Stomach (tissue), 8 donors: ENCODE measurements at regions not wholly inside any gene's neighbourhood (a gene's known extent, or its start where the extent isn't known, plus 50 kb on each side); places are given as distances from the start of the nearest gene placed in this dataset.

Experiments
- DNase-seq, 2 donors: peaks; one replicate each; pipeline versions ENCODE4 v3.0.0 to v3.0.0-alpha.2; 2013 to 2019
- H3K27ac ChIP-seq, 5 donors: fragments of 200-600 bp in 4 of 5; sonication (generic) in 4 of 5; one replicate each; pipeline ENCODE4 v1.5.1; 2013 to 2019; ENCODE audit warnings: mild to moderate bottlenecking in 1 of 5, moderate library complexity in 1 of 5
- H3K27me3 ChIP-seq, 3 donors: fragments of 200-600 bp; sonication (generic); one replicate each; pipeline ENCODE4 v1.5.1; 2017 to 2019; ENCODE audit warnings: mixed run types in 1 of 3
- H3K36me3 ChIP-seq, 4 donors: fragments of 200-600 bp; sonication (generic); 1 replicate in 3 of 4; 2 replicates in 1 of 4; pipeline ENCODE4 v1.5.1; 2016 to 2019
- H3K4me1 ChIP-seq, 4 donors: fragments of 200-600 bp; sonication (generic); one replicate each; pipeline ENCODE4 v1.5.1; 2016 to 2019
- H3K4me3 ChIP-seq, 4 donors: fragments of 200-600 bp; sonication (generic) in 3 of 4; one replicate each; pipeline ENCODE4 v1.5.1; 2016 to 2019; ENCODE audit warnings: mild to moderate bottlenecking in 1 of 4
- H3K9me3 ChIP-seq, 4 donors: fragments of 200-600 bp; sonication (generic); one replicate each; pipeline ENCODE4 v1.5.1; 2016 to 2019
- EP300 ChIP-seq: sonication (generic); formaldehyde crosslinking; IDR thresholded peaks from one replicate; pipeline ENCODE4 v1.6.1; 2017; ENCODE audit warnings: antibody characterized with exemption
- POLR2A ChIP-seq, 4 donors: fragments of 450-650 bp; IDR thresholded peaks; one replicate each; pipeline ENCODE4 v1.6.1; 2016; ENCODE audit warnings: antibody characterized with exemption in 4 of 4, control low read depth in 2 of 4, mild to moderate bottlenecking in 1 of 4, moderate library complexity in 1 of 4
- POLR2AphosphoS5 ChIP-seq, 3 donors: sonication (generic); formaldehyde crosslinking; IDR thresholded peaks; one replicate each; pipeline ENCODE4 v1.6.1; 2016; ENCODE audit warnings: antibody characterized with exemption in 3 of 3
- WGBS, 5 donors: extraction: QIAGEN DNeasy Blood & Tissue Kit in 3 of 5; methylation state at CpG; one replicate each; pipeline versions ENCODE4 v1.1.5 to v1.1.7; 2013 to 2018; 5-methylcytosine and 5-hydroxymethylcytosine counted together
- intact Hi-C: fragments of 100-400 bp; cut with DNase I; formaldehyde crosslinking; loops from one replicate; pipeline ENCODE4 v1.15.1; 2023; ENCODE audit warnings: low total_unique reads
- TF ChIP-seq, protein P1 (sequence below), 7 experiments: fragments of 450-650 bp in 4 of 7; fragments of 200-600 bp in 3 of 7; sonication (generic) in 3 of 7; IDR thresholded peaks; one replicate each; pipeline ENCODE4 v1.5.1; 2016 to 2019; ENCODE audit warnings: antibody characterized with exemption in 7 of 7, control low read depth in 2 of 7, mild to moderate bottlenecking in 1 of 7
- donor health status: healthy with polysubstance abuse.
- donor health status: Bipolar disorder and iron deficiency.
- donor health status: healthy.

DNA sequence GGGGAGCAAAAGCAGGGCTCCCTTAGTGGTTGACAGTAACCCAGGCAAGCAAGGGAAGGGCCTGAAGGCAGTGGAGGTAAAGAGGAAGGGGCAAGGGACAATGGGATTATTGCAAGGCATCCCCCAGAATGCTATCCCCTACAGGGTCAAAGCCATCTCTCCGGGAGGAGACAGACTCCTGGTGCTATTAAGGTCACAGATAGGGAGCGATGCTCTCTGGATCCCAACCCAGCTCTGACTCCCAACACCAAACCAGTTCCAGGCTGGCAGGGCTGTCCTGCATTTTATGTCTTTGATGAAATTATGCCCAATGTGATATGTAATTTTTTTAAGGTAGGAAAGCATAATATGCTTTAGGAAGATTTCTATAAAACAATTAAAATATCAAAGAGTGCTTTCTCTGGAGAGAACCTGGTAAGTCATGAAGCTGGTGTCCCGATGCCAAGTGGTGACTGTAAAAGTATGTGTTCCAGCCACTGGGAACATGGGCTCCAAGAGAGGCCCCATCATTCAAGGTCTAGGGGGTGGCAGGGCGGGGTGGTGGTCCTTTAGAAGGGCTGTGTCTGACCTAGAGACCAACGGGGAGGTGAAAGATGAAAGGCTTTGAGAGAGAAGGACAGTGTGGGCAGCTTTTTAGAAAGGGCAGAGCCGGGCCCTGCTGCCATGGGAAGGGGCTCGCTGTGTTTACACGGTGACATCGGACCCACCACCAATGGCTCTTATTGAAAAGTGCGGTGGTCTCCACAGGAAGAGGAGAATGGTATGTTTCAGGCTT lies 276.5 kb downstream of the CDC5L start:
- no peak for TF ChIP-seq EP300
- no peak for TF ChIP-seq POLR2A (IDR thresholded peaks at IDR 0.05)
- TF ChIP-seq POLR2AphosphoS5 (IDR thresholded peaks at IDR 0.05), result no peak
- TF ChIP-seq, protein P1, sequence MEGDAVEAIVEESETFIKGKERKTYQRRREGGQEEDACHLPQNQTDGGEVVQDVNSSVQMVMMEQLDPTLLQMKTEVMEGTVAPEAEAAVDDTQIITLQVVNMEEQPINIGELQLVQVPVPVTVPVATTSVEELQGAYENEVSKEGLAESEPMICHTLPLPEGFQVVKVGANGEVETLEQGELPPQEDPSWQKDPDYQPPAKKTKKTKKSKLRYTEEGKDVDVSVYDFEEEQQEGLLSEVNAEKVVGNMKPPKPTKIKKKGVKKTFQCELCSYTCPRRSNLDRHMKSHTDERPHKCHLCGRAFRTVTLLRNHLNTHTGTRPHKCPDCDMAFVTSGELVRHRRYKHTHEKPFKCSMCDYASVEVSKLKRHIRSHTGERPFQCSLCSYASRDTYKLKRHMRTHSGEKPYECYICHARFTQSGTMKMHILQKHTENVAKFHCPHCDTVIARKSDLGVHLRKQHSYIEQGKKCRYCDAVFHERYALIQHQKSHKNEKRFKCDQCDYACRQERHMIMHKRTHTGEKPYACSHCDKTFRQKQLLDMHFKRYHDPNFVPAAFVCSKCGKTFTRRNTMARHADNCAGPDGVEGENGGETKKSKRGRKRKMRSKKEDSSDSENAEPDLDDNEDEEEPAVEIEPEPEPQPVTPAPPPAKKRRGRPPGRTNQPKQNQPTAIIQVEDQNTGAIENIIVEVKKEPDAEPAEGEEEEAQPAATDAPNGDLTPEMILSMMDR (IDR thresholded peaks at IDR 0.05), result no peak
- no peak for DNase-seq
- Histone ChIP-seq H3K27me3 (no peaks in the 10 kb centered on the region), H3K36me3 (no peaks in the 10 kb centered on the region), H3K4me1 (no peaks in the 10 kb centered on the region), H3K27ac (no peak overlapping the region), H3K9me3 (no peaks in the 10 kb centered on the region), H3K4me3 (no peak overlapping the region)
- intact Hi-C loops, result loop anchor here (10.0 kb wide), 1 partner anchor 179 kb away; no protein-coding TSS in a partner anchor
- WGBS, 5 donors, result 78 to 89% (median 84%) methylated on average over 10 of the region's 10 CpGs

GRCh38 chr6:44664716-44665115 lies 277.2 kb downstream of the CDC5L start:
- H3K9me3 ChIP-seq, result no peaks in the 10 kb centered on the region
- 75 to 88% (median 82%) methylated on average over 4 of the region's 4 CpGs for WGBS, 5 donors
- H3K4me1 ChIP-seq, result no peaks in the 10 kb centered on the region
- no peaks in the 10 kb centered on the region for H3K36me3 ChIP-seq
- no peaks in the 10 kb centered on the region for H3K27me3 ChIP-seq
- H3K4me3 ChIP-seq, result no peak overlapping the region
- TF ChIP-seq, protein P1 (IDR thresholded peaks at IDR 0.05), result no peak
- TF ChIP-seq POLR2A (IDR thresholded peaks at IDR 0.05) (no peak), EP300 (no peak), POLR2AphosphoS5 (IDR thresholded peaks at IDR 0.05) (no peak)
- H3K27ac ChIP-seq, result no peak overlapping the region
- DNase-seq, result peak; percentile 1 to 64
- intact Hi-C loops, result loop anchor here (10.0 kb wide), 1 partner anchor 180 kb away; no protein-coding TSS in a partner anchor

DNA sequence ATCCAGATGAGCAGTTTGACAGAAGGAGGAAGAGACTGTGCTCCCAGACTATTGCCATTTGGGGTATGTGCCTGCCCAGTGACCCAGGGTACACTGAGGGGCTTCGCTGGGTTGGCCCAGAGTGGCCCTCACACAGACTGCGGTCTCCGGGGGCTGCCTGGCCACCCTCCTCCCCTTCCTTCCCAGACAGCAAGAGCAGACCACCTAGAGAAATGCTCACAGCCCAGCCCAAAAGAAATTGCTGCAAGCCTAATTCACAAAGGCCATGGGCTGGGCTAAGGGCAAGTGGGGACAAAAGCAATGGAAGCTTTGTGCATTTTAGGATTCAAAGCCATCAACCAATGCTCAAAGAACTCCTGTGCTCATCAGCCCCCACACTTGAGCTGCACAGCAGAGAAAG lies 277.6 kb downstream of the CDC5L start:
- TF ChIP-seq EP300, result no peak
- TF ChIP-seq POLR2A (IDR thresholded peaks at IDR 0.05), result no peak
- TF ChIP-seq, protein P1 (IDR thresholded peaks at IDR 0.05), result no peak
- no peak for TF ChIP-seq POLR2AphosphoS5 (IDR thresholded peaks at IDR 0.05)

DNA sequence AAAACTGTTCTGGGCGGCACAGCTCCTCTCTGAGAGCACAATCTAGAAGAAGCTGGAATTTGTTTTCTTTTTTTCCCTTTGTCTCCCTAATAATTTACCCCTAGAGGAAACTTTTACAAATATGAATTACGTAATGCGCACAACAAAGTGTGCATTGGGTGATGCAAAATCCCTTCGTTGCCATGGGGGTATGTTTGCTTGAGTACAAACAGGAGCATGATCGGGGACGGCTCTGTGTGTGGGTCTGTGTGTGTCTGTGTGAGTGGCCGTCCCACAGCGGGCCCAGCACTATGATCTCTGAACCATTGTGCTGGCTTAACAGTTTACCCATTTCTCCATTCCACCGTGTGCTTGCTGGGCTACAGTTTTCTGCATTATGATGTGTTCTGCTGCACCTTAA lies 278.2 kb downstream of the CDC5L start:
- no peaks in the 10 kb centered on the region for H3K9me3 ChIP-seq
- intact Hi-C loops, result loop anchor here (10.0 kb wide), 1 partner anchor 181 kb away; no protein-coding TSS in a partner anchor
- TF ChIP-seq EP300 (no peak), POLR2A (IDR thresholded peaks at IDR 0.05) (no peak), POLR2AphosphoS5 (IDR thresholded peaks at IDR 0.05) (no peak)
- TF ChIP-seq, protein P1 (IDR thresholded peaks at IDR 0.05), result no peak
- DNase-seq, result peak in 1 of 2 donors; percentile 8
- H3K27ac ChIP-seq, result no peak overlapping the region
- no peaks in the 10 kb centered on the region for H3K4me1 ChIP-seq
- 88 to 96% (median 91%) methylated on average over 7 to 9 of the region's 9 CpGs for WGBS, 5 donors
- no peak overlapping the region for H3K4me3 ChIP-seq
- no peaks in the 10 kb centered on the region for H3K27me3 ChIP-seq
- no peaks in the 10 kb centered on the region for H3K36me3 ChIP-seq

More for the DNA sequence above, 277.6 kb downstream of the CDC5L start:
- DNase-seq, result peak in 1 of 2 donors; percentile 16
- no peaks in the 10 kb centered on the region for H3K27me3 ChIP-seq
- no peak overlapping the region for H3K27ac ChIP-seq
- 91 to 100% (median 98%) methylated on average over 2 to 3 of the region's 3 CpGs for WGBS, 5 donors
- H3K4me3 ChIP-seq, result no peak overlapping the region
- H3K4me1 ChIP-seq, result no peaks in the 10 kb centered on the region
- H3K36me3 ChIP-seq, result no peaks in the 10 kb centered on the region
- no peaks in the 10 kb centered on the region for H3K9me3 ChIP-seq
- intact Hi-C loops, result loop anchor here (10.0 kb wide), 1 partner anchor 180 kb away; no protein-coding TSS in a partner anchor
